HPDE6-E6E7 (cell line): ENCODE measurements at regions not wholly inside any gene's neighbourhood (a gene's known extent, or its start where the extent isn't known, plus 50 kb on each side); places are given as distances from the start of the nearest gene placed in this dataset.
A peak's percentile ranks its signal among the peaks of the same experiment; 100 is the strongest.
"Not testable (repeated sequence)": the region's sequence is repeated elsewhere in the genome, so short reads cannot be mapped to it uniquely, and the experiment has no call there.

Source experiments
- DNase-seq: peaks from one replicate; pipeline ENCODE4 v3.0.0; 2011; ENCODE audit warnings: missing footprints; ENCODE audit errors: extremely low spot score

GRCh38 chr4:33980361-33980760 is 2264.0 kb downstream of the ARAP2 start:
- no peak for DNase-seq

- no peak for DNase-seq
These were observed 2254.4 kb downstream of the ARAP2 start for GRCh38 chr4:33989820-33990443.

- no peak for DNase-seq
These were observed 2248.1 kb downstream of the ARAP2 start for GRCh38 chr4:33996075-33996718.

- DNase-seq, result peak; percentile 3
These were observed 2246.0 kb downstream of the ARAP2 start for GRCh38 chr4:33998291-33998690.

GRCh38 chr4:34000356-34000755 is 2244.0 kb downstream of the ARAP2 start:
- DNase-seq, result no peak

- not testable (repeated sequence) for DNase-seq
These were observed 2237.8 kb downstream of the ARAP2 start for GRCh38 chr4:34006540-34006939.

GRCh38 chr4:34009951-34010350 is 2234.4 kb downstream of the ARAP2 start:
- peak; percentile 0 for DNase-seq

- DNase-seq, result no peak
These were observed 2233.4 kb downstream of the ARAP2 start for GRCh38 chr4:34010751-34011519.

- DNase-seq, result no peak
These were observed 2209.1 kb downstream of the ARAP2 start for GRCh38 chr4:34035225-34035624.

GRCh38 chr4:34037280-34037679 is 2207.0 kb downstream of the ARAP2 start:
- no peak for DNase-seq

GRCh38 chr4:34039766-34040165 is 2204.5 kb downstream of the ARAP2 start:
- no peak for DNase-seq

GRCh38 chr4:34043131-34043530 is 2201.2 kb downstream of the ARAP2 start:
- DNase-seq, result no peak

- peak; percentile 47 for DNase-seq
These were observed 2197.7 kb downstream of the ARAP2 start for GRCh38 chr4:34046580-34046979.

GRCh38 chr4:34047363-34047762 is 2197.0 kb downstream of the ARAP2 start:
- no peak for DNase-seq

GRCh38 chr4:34066126-34066525 is 2178.2 kb downstream of the ARAP2 start:
- DNase-seq, result no peak

GRCh38 chr4:34091451-34091850 is 2152.9 kb downstream of the ARAP2 start:
- DNase-seq, result no peak

- no peak for DNase-seq
These were observed 2150.2 kb downstream of the ARAP2 start for GRCh38 chr4:34094114-34094513.

- DNase-seq, result no peak
These were observed 2139.0 kb downstream of the ARAP2 start for GRCh38 chr4:34105311-34105710.

- no peak for DNase-seq
These were observed 2135.9 kb downstream of the ARAP2 start for GRCh38 chr4:34108391-34108790.

GRCh38 chr4:34112573-34112972 is 2131.7 kb downstream of the ARAP2 start:
- no peak for DNase-seq

- no peak for DNase-seq
These were observed 2105.9 kb downstream of the ARAP2 start for GRCh38 chr4:34138385-34138784.

- no peak for DNase-seq
These were observed 2105.0 kb downstream of the ARAP2 start for GRCh38 chr4:34139346-34139745.

- DNase-seq, result no peak
These were observed 2095.9 kb downstream of the ARAP2 start for GRCh38 chr4:34148322-34148908.
